HG03025 (cell line): ENCODE measurements at regions not wholly inside any gene's neighbourhood (a gene's known extent, or its start where the extent isn't known, plus 50 kb on each side); places are given as distances from the start of the nearest gene placed in this dataset.

ENCODE experiments used
- ATAC-seq: cut with Tn5 transposase; IDR thresholded peaks from one replicate; pipeline ENCODE4 v1.9.1; 2021; ENCODE audit warnings: mild to moderate bottlenecking, moderate library complexity; ENCODE audit not compliant: unreplicated experiment, low FRiP score

- ATAC-seq: no peak
These were observed 770.9 kb downstream of the TUSC7 start for GRCh38 chr3:117480525-117480924.

DNA sequence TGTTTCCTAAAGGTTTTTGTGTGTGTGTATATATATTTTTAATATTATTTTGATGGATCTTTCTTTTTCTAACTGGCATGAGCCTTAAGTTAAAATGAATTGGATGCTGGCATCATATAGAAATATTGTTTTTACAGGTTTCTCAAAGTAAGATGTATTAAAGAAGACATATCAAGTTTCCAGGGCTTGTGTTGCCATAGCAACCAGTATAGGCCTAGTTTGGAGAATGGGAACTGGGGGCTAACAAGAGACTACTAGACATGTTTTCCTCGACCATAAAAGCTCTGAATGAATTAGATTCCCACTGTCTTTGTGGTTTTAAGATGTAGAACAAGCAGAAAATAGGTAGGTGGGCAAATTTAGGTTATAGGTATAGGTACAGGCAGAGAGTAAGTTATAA, 771.4 kb downstream of the TUSC7 start:
- ATAC-seq: no peak

DNA sequence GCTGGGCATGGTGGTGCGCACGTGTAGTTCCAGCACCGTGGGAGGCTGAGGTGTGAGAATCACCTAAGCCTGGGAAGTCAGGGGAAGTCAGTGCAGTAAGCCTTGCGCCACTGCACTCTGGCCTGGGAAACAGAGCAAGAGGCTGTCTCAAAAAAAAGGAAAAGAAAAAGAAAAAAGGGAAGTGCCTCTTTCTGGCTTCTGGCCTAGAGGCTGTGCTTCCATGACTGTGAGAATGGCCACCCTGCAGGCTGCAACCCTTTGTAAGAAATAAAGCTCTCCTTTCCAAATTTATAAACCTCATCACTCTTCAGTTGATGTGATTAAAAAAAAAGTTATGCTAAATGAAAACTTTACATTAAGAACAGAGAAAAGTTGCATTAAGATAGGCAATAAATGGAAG, 774.3 kb downstream of the TUSC7 start:
- ATAC-seq: no peak

GRCh38 chr3:117485841-117486240, 776.3 kb downstream of the TUSC7 start:
- ATAC-seq: no peak

GRCh38 chr3:117486719-117487716, 777.4 kb downstream of the TUSC7 start:
- ATAC-seq: no peak

DNA sequence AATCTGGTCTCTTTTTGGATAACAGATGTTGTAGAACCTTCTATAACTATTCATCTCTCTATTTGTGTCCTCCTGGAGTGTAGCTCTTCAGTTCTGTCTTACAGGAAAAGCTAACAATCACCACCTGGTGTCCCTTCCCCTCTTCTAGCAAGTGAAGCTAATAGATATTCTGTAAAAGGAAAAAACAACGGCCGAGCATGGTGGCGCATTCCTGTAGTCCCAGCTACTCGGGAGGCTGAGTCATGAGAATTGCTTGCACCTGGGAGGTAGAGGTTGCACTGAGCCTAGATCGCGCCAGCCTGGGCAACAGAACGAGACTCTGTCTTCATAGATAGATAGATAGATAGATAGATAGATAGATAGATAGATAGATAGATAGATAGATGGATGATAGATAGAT, 779.4 kb downstream of the TUSC7 start:
- ATAC-seq: no peak

DNA sequence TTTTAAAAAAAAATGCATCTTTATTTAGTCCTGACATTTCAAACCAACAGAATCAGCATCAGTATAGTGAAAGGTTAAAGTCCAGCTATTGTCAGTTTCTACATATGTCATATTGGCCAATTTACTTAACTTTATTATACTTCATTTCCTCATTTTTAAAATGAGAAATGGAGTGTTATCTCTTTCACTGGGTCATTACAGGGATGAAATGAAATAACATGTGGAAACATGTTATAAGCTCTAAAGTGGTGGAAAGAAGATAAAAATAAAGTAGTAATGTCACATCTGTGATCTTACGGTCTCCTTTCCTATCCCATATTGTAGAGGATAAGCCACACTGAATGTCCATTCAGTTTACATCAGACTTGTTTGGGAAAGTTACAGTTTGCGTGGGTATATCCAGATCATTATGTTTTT, 780.1 kb downstream of the TUSC7 start:
- no peak for ATAC-seq

- no peak for ATAC-seq
These were observed 781.1 kb downstream of the TUSC7 start for GRCh38 chr3:117490716-117491115.

DNA sequence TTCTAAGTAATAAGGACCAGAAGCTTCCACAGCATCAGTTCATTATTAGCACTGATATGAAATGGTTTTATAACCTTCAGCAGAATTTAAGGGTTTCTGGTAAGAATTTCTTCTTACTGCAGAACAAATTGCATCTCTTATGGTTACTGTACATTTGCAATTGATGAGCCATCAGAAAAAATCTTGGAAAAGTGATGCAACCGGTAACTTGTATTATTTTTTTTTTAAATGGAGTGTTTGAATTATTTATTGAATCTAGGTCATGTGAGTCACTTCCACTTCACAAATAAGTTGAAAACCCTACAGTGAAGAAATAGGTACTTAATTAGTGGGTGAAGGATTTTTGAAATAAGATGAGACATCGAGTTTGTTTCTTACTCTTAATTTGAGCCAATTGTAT, 786.0 kb downstream of the TUSC7 start:
- ATAC-seq: no peak

DNA sequence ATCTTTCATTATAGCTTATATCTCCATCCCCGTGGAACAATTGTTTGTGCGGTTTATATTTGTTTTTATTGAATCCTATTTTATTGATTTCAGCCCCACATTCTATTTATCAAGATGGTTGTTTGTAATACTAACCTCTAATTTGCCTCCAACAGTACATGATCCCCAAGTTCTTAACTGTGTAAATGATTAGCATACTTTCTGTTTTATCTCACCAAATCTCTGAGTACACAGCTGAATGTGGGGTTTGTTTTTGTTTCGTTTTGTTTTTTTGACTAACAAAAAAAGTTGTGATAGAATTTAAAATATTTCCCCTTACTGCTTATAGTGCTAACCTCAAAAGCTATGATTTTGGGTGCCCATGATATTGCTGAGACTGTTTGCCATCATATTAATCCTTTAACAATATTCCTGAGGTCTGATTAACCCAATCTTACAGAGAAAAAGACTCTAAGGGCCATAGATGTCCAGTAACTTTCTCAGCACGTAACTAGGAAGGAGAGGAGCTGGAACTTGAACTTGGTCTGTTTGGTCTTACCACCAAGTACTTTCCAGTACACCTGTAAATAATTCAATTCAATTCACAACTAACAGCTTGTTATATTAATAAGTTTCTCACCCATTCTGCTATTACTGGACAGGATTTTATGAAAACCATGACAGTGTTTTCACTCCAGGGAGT, 789.8 kb downstream of the TUSC7 start:
- ATAC-seq: no peak

DNA sequence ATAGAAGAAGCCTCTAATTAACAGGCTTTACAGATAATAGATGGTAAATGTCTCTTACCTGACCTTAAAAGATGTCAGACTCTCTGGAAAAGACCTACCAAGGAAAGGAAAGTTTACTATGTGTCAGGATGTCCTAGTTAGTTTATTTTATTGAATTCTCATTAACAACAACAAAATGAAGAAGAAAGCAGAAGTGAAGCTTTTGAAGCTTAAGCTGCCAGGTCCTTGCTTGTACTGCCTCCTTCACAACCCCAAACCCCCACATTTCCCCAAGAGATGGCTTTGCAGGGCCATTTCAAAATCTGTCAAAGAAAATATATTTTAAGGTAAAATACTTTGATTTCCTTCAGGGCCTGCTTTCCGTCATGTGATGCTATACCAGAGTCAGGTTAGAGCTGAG, 798.4 kb downstream of the TUSC7 start:
- no peak for ATAC-seq

DNA sequence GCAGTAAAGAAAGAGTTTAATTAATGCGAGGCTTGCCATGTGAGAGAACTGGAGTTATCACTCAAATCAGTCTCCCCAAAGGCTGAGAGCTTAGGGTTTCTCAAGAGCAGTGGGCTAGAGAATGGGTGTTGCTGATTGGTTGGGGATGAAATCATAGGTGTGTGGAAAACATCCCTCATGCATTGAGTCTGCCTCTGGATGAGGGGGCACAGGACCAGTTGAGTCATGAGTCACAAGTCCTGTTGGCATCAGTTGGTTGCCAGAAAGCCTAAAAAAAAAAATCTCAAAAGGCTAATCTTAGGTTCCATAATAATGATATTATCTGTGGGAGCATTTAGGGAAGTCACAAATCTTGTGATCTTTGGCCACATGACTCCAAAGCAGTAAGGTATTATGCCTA, 800.3 kb downstream of the TUSC7 start:
- no peak for ATAC-seq

DNA sequence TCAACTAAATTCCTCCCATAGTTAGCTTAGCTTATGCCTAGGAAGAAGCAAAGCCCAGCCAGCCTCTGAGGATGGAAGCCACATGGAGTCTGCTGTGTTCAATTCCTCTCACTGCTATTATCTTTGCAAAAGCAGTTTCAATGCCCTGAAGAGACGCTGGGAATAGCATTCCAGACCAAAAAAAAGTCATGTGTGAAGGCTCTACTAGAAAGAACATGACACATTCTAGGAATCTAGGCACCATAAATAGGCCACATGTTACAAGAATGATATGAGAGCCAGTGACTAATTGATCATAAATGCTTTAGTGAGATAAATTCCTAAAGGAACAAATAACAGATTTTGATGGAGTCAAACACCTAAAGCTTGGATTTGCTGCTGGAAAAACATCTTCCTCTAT, 800.8 kb downstream of the TUSC7 start:
- no peak for ATAC-seq

GRCh38 chr3:117512975-117513374, 803.4 kb downstream of the TUSC7 start:
- no peak for ATAC-seq

DNA sequence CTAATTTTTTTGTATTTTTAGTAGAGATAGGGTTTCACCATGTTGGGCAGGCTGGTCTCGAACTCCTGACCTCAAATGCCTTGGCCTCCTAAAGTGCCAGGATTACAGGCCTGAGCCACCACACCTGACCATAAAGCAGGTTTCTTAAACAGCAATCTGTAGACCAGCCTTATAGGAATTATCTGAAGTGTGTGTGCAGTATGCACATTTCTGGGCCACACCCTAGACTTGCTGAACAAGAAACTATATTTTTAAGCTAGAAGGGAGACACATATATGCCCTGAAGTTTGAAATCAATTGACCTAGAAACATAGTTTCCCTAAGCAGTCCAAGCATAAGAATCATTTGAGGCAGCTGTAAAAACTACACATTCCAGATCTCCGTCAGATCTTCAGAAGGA, 805.7 kb downstream of the TUSC7 start:
- no peak for ATAC-seq

DNA sequence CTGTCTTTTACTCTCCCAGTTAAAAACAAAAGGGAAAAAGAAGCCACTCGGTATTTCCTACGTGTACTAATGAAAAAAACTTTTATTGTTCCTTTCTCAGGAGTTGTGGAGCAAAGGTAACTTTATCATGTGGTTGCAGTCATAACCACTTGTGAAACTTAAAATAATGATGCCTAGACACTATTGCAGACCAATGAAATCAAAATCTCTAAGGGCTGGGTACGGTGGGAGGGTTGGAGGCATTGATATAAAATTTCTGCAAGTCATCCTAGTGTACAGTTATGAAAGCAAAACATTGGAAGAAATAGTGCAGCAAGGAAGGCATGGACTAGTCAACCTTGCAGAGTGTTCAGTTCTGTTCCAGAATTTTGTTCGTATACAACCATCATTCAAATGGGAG, 808.8 kb downstream of the TUSC7 start:
- no peak for ATAC-seq

DNA sequence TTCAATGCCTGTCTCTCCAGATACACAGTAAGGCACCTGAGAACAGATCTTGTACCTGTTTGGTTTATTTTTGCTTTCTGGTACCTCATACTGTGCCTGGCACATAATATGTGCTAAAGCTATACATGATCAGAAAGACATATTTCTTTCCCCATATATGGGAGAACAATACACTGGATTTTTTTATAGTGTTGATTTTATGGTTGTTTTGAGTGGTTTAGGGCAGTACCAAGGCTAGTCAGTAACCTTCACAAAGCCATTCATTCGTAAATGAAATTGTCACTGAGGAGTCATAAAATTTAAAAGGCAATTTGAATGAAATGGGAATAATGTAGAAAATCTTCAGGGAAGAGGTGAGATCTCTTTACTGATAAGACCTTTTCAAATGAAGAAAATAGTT, 810.2 kb downstream of the TUSC7 start:
- ATAC-seq: no peak

GRCh38 chr3:117520582-117520981, 811.0 kb downstream of the TUSC7 start:
- no peak for ATAC-seq

DNA sequence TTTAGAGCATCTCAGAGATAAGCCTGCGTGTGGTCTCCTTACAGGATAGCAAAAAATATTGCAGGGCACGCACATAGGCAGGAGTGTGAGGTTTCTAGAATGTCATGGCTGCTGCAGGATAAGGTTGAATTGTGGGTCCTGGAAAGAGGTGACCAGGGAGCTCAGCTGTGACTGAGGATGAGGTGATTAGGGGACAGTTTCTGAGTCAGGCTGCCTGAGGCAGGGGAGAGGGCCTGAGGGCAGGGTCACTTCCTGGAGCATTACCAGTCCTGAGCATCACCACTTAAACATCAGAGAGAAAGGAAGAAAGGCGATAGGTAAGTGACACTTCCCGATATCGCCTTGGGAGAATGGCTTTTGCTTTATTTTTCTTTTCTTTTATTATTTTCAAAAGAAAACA, 813.8 kb downstream of the TUSC7 start:
- no peak for ATAC-seq

- ATAC-seq: no peak
These were observed 815.3 kb downstream of the TUSC7 start for GRCh38 chr3:117524890-117525289.

- ATAC-seq: no peak
These were observed 817.0 kb downstream of the TUSC7 start for GRCh38 chr3:117526470-117527079.
